GM12878 (cell line): ENCODE measurements at regions not wholly inside any gene's neighbourhood (a gene's known extent, or its start where the extent isn't known, plus 50 kb on each side); places are given as distances from the start of the nearest gene placed in this dataset.
A peak's percentile ranks its signal among the peaks of the same experiment; 100 is the strongest.

ENCODE experiments used
- ATAC-seq: fragments of 200-7000 bp; cut with Tn5 transposase; 3 replicates; pipeline ENCODE4 v1.9.1; 2020; ENCODE audit warnings: mild to moderate bottlenecking, moderate library complexity
- BruUV-seq: library from RNA; stranded (reverse); fragments of 400-500 nt; replicated peaks from 2 replicates; lab custom pipeline; 2021; lab: Mats Ljungman, UMichigan
- CTCF ChIA-PET: fragments of 300-600 bp; sonication (Branson Sonifier 250); formaldehyde crosslinking; extraction: SDS; loops from one replicate; lab custom pipeline; 2021; ENCODE audit warnings: inconsistent platforms; lab: Yijun Ruan, JAX
- POLR2A ChIA-PET: fragments of 350-600 bp; formaldehyde crosslinking; extraction: SDS; loops from one replicate; lab custom pipeline; 2021; ENCODE audit warnings: inconsistent platforms; lab: Charles Lee
- RAD21 ChIA-PET: fragments of 300-600 bp; sonication (Branson Sonifier 250); formaldehyde crosslinking; loops from one replicate; lab custom pipeline; 2023; ENCODE audit warnings: antibody characterized with exemption; ENCODE audit not compliant: unreplicated experiment; lab: Charles Lee
- SMC1A ChIA-PET: fragments of 300-600 bp; sonication (Branson Sonifier 250); formaldehyde crosslinking; loops from one replicate; lab custom pipeline; 2023; ENCODE audit not compliant: unreplicated experiment, uncharacterized antibody; lab: Charles Lee
- DNase-seq: peaks from one replicate; pipeline ENCODE4 v3.0.0-alpha.2; 2011; ENCODE audit warnings: low read depth, low spot score
- FAIRE-seq: peaks from 3 replicates; lab custom pipeline; 2011; peaks lifted over from hg19 to GRCh38; lab: Jason Lieb, UNC
- H2AFZ ChIP-seq: 2 replicates; pipeline ENCODE4 v1.6.0; 2011; ENCODE audit warnings: low read depth, low read length, control low read depth; ENCODE audit not compliant: control insufficient read depth
- H3K27ac ChIP-seq: 2 replicates; pipeline ENCODE4 v1.5.1; 2011; ENCODE audit warnings: control low read depth; ENCODE audit not compliant: control insufficient read depth, insufficient read depth
- H3K27me3 ChIP-seq, 2 experiments: replicated peaks in 1 of 2; 2 replicates each; pipeline versions ENCODE4 v1.6.0 to v1.6.1; 2011; ENCODE audit warnings: low read length in 1 of 2; ENCODE audit not compliant: control insufficient read depth in 2 of 2, insufficient read depth in 2 of 2
- H3K36me3 ChIP-seq, 2 experiments: 2 replicates each; pipeline ENCODE4 v1.5.1; 2011; ENCODE audit warnings: low read length in 1 of 2; ENCODE audit not compliant: control insufficient read depth in 2 of 2, insufficient read depth in 2 of 2
- H3K4me1 ChIP-seq: 2 replicates; pipeline ENCODE4 v1.6.1; 2011; ENCODE audit warnings: mild to moderate bottlenecking, low read length, moderate library complexity, mixed read lengths; ENCODE audit not compliant: control insufficient read depth, insufficient read depth
- H3K4me2 ChIP-seq: 2 replicates; pipeline ENCODE4 v1.6.0; 2011; ENCODE audit warnings: control low read depth; ENCODE audit not compliant: control insufficient read depth, insufficient read depth
- H3K4me3 ChIP-seq: fragments of 200-600 bp; sonication (generic); 2 replicates; pipeline ENCODE4 v1.5.1; 2016
- H3K79me2 ChIP-seq: 2 replicates; pipeline ENCODE4 v1.6.0; 2011; ENCODE audit warnings: low read length; ENCODE audit not compliant: control insufficient read depth, insufficient read depth
- H3K9ac ChIP-seq: 2 replicates; pipeline ENCODE4 v1.8.0; 2011; ENCODE audit warnings: low read length, control low read depth, mixed read lengths; ENCODE audit not compliant: control insufficient read depth, insufficient read depth
- H3K9me3 ChIP-seq: replicated peaks from 3 replicates; pipeline ENCODE4 v1.5.1; 2011; ENCODE audit warnings: mild to moderate bottlenecking, low read length; ENCODE audit not compliant: control insufficient read depth, insufficient read depth
- H4K20me1 ChIP-seq: 2 replicates; pipeline ENCODE4 v1.6.0; 2011; ENCODE audit not compliant: control insufficient read depth, insufficient read depth
- ATF7 ChIP-seq: fragments of 450-650 bp; IDR thresholded peaks from 2 replicates; pipeline ENCODE4 v1.6.1; 2016; ENCODE audit warnings: low read depth, mild to moderate bottlenecking
- EP300 ChIP-seq, 2 experiments: fragments of 150-350 bp in 1 of 2; IDR thresholded peaks; 2 replicates each; pipeline ENCODE4 v1.6.1; 2011 to 2012; ENCODE audit warnings: low read depth in 2 of 2, low read length in 2 of 2, borderline replicate concordance in 1 of 2, improper control_type of control experiment in 1 of 2, inconsistent platforms in 1 of 2; ENCODE audit not compliant: control insufficient read depth in 1 of 2
- ESRRA ChIP-seq: IDR thresholded peaks from 2 replicates; pipeline ENCODE4 v1.6.1; 2012; ENCODE audit warnings: mild to moderate bottlenecking, low read length, improper control_type of control experiment
- GATAD2B ChIP-seq: fragments of 450-650 bp; conservative IDR thresholded peaks from 2 replicates; pipeline ENCODE4 v1.6.1; 2017; ENCODE audit warnings: low read depth, mild to moderate bottlenecking, moderate library complexity
- IKZF1 ChIP-seq: fragments of 450-650 bp; conservative IDR thresholded peaks from 2 replicates; pipeline ENCODE4 v1.6.1; 2017; ENCODE audit warnings: antibody characterized with exemption, mild to moderate bottlenecking
- MEF2B ChIP-seq: fragments of 450-650 bp; IDR thresholded peaks from 2 replicates; pipeline ENCODE4 v1.6.1; 2018; ENCODE audit warnings: mild to moderate bottlenecking, moderate library complexity; ENCODE audit not compliant: partially characterized antibody, poor library complexity, severe bottlenecking
- WRNIP1 ChIP-seq: IDR thresholded peaks from 2 replicates; pipeline ENCODE4 v1.6.1; 2011; ENCODE audit warnings: low read depth, low read length, improper control_type of control experiment, borderline replicate concordance
- ZNF687 ChIP-seq: fragments of 450-650 bp; IDR thresholded peaks from 2 replicates; pipeline ENCODE4 v1.6.1; 2017; ENCODE audit warnings: mild to moderate bottlenecking, moderate library complexity
- WGBS: methylation state at CpG from one replicate; pipeline ENCODE4 v1.1.6; 2016; ENCODE audit warnings: low lambda C conversion rate; ENCODE audit not compliant: insufficient replicate concordance, insufficient coverage; ENCODE audit errors: missing lambda C conversion rate; 5-methylcytosine and 5-hydroxymethylcytosine counted together
- in situ Hi-C: fragments of 300-500 bp; cut with MboI; formaldehyde crosslinking; loops from 9 replicates; pipeline ENCODE4 v1.14.3; 2018; ENCODE audit warnings: mixed read lengths
- intact Hi-C: fragments of 100-400 bp; cut with micrococcal nuclease; formaldehyde crosslinking; loops from one replicate; pipeline ENCODE4 v1.14.2; 2022; ENCODE audit not compliant: unreplicated experiment

GRCh38 chr14:64649383-64649998 lies 54.7 kb upstream of the PLEKHG3 start:
- H3K9me3 ChIP-seq, result no peaks in the 10 kb centered on the region
- POLR2A ChIA-PET, result interaction anchor here (0.7 kb wide), 2 partner anchors 151 to 299 kb away, joined by 3 to 6 read pairs; no protein-coding TSS in a partner anchor
- no peaks in the 10 kb centered on the region for H3K36me3 ChIP-seq
- CTCF ChIA-PET, result interaction anchor here (0.6 to 3.0 kb wide), 3 partner anchors 13 to 110 kb away, joined by 3 to 16 read pairs (median 3); no protein-coding TSS in a partner anchor
- H3K4me1 ChIP-seq, result no peaks in the 10 kb centered on the region
- WGBS, result 40% methylated on average over 12 of the region's 13 CpGs
- DNase-seq, result no peak
- no TSS peak for BruUV-seq
- no peak for FAIRE-seq
- TF ChIP-seq ESRRA, result no peak
- 0 out of 2 replicates have a peak, but pooled peaks have one; percentile 22 for TF ChIP-seq ZNF687
- 0 out of 4 replicates have a peak, but pooled peaks of 1 of the 2 experiments have one; percentile 27 for TF ChIP-seq EP300 (IDR thresholded peaks at IDR 0.05; ENCODE audit: borderline replicate concordance in 1 of 2, control insufficient read depth in 1 of 2, low read depth in 2 of 2, low read length in 2 of 2)
- peak; percentile 55 for TF ChIP-seq MEF2B
- 0 out of 2 replicates have a peak, but pooled peaks have one; percentile 27 for TF ChIP-seq GATAD2B
- TF ChIP-seq ATF7, result 0 out of 2 replicates have a peak, but pooled peaks have one; percentile 25
- no peak for TF ChIP-seq WRNIP1
- peak; percentile 24 for TF ChIP-seq IKZF1
- intact Hi-C loops, result no loop called here
- H4K20me1 ChIP-seq, result no peaks in the 10 kb centered on the region
- no peaks in the 10 kb centered on the region for H3K27me3 ChIP-seq
- no peaks in the 10 kb centered on the region for H3K79me2 ChIP-seq
- no peak overlapping the region for H2AFZ ChIP-seq
- RAD21 ChIA-PET, result no interaction called here
- no peak overlapping the region for H3K4me2 ChIP-seq
- H3K9ac ChIP-seq, result no peak overlapping the region
- in situ Hi-C loops, result no loop called here
- SMC1A ChIA-PET, result interaction anchor here (2.0 kb wide), 1 partner anchor 10 kb away, joined by 4 read pairs; no protein-coding TSS in a partner anchor
- peak; percentile 54 for ATAC-seq
- H3K4me3 ChIP-seq, result no peak overlapping the region
- H3K27ac ChIP-seq, result no peak overlapping the region
